HG03135 (cell line): ENCODE measurements at regions not wholly inside any gene's neighbourhood (a gene's known extent, or its start where the extent isn't known, plus 50 kb on each side); places are given as distances from the start of the nearest gene placed in this dataset.
"Not testable (repeated sequence)": the region's sequence is repeated elsewhere in the genome, so short reads cannot be mapped to it uniquely, and the experiment has no call there.

Source experiments
- ATAC-seq: cut with Tn5 transposase; IDR thresholded peaks from one replicate; pipeline ENCODE4 v1.9.1; 2021; ENCODE audit warnings: mild to moderate bottlenecking, moderate library complexity; ENCODE audit not compliant: unreplicated experiment

DNA sequence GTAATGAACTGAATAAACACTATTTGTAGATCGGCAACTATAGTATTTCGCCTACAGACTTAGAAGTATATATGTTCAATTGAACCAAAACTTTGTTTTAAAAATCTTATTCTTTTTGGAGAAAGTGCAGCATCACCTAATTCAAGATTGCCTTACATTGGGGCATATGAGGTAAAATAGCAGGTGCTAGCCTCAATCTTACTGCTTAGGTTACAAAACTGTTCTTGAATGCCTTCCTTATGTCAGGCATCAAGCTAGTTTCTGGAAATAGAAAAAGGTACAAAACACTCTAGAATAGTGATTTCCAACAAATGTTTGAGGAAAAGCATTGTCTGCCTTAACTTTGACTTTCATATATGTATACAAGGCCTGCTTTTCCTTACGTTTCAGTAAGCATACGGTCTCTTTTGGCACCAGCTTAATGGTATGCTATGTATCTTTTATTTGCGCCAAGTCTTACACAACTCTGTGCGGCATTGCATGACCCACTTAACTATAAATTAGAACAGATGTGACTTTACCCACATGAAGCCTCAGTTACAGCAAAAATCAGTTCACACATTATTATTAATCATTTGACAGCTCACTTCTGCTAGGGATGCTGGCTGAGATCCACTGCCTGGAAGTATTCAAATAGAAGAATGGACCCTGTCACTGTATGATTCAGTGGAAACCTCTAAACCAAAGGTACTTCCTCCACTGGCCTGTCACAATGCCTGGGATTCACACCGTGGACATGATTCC, 174.1 kb downstream of the PRELID2 start:
- ATAC-seq = no peak

DNA sequence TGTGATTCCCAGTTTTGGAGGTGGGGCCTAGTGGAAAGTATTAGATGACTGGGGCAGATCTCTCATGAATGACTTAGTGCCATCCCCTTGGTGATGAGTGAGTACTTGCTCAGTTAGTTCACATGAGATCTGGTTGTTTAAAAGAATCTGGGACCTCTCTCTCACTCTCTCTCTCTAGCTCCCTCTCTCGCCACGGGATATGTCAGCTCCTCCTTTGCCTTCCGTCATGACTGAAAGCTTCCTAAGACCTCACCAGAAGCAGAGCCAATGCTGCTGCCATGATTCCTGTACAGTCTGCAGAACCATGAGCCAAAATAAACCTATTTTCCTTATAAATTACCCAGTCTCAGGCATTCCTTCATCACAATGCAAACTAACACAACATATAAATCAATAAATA, 176.7 kb downstream of the PRELID2 start:
- ATAC-seq = no peak

DNA sequence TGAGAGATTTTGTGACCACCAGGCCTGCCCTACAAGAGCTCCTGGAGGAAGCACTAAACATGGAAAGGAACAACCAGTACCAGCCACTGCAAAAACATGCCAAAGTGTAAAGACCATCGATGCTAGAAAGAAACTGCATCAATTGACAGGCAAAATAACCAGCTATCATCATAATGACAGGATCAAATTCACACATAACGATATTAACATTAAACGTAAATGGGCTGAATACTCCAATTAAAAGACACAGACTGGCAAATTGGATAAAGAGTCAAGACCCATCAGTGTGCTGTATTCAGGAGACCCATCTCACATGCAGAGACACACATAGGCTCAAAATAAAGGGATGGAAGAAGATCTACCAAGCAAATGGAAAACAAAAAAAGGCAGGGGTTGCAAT, 182.4 kb downstream of the PRELID2 start:
- ATAC-seq = not testable (repeated sequence)

DNA sequence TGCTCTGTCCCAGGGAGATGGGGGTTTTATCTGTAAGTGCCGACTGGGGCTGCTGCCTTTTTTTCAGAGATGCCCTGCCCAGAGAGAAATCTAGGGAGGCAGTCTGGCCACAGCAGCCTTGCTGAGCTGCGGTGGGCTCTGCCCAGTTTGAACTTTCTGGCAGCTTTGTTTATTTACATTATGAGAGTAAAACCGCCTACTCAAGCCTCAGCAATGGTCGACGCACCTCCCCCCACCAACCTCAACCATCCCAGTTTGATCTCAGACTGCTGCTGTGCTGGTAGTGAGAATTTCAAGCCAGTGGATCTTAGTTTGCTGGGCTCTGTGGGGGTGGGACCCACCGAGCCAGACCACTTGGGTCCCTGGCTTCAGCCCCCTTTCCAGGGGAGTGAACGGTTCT, 188.0 kb downstream of the PRELID2 start:
- ATAC-seq = not testable (repeated sequence)

DNA sequence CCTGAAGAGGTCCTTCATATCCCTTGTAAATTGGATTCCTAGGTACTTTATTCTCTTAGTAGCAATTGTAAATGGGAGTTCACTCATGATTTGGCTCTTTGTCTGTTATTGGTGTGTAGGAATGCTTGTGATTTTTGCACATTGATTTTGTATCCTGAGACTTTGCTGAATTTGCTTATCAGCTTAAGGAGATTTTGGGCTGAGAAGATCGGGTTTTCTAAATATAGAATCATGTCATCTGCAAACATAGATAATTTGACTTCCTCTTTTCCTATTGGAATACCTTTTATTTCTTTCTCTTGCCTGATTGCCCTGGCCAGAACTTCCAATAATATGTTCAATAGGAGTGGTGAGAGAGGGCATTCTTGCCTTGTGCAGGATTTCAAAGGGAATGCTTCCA, 191.9 kb downstream of the PRELID2 start:
- not testable (repeated sequence) for ATAC-seq

DNA sequence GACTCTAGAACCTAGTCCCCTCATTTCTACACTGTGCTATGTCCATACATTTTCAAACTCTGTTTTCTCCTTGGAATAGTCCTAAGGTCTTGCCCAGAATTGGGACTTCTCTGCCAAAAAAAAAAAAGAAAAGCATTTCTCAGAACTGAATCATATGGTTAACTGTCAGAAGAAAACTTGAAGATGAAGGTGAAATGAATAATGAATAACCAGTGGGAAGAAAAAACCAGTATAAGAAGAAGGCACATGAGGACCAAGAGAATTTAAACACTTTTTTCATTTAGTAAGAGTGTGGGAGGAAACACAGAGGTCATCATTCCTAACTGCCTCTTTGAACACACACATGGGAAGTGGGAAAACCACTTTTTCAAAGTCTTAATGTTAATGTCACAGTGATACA, 197.7 kb downstream of the PRELID2 start:
- ATAC-seq = no peak

DNA sequence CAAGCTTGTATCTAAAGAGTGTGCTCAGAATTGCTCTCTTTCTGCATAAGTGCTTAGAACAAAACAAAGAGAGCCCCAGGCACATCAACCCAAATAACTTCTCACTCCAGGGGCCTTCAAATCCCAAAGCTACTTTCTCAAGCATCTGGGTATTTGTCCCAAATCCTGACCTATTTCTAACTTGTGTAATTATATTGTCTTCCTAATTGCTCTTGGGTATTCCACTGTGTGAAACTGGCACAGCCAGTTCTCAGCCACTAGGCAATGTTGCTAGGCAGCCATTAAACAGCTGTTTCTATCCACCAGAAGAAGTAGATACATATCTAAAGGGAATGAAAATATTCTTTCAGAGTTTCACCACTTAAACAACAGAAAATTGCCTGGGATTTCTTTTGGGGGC, 198.8 kb downstream of the PRELID2 start:
- ATAC-seq = no peak

DNA sequence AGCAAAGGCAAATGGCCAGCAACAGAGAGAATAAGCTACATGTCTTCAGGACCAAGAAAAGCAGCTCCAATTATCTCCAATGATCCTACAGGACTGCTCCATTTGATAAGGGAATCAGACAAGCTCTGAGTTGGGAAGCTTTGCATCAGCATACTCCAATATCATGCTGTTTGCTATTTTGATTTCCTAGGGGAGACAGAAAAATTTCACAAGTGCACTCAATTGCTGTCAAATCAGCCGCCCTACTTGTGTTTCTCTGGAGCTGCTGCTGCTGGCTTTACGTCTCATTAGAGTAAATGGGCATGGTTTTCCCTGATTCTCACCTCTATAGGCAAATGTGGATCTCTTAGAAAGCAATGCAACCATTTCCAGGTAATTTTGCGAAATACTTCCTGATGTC, 201.7 kb downstream of the PRELID2 start:
- no peak for ATAC-seq

DNA sequence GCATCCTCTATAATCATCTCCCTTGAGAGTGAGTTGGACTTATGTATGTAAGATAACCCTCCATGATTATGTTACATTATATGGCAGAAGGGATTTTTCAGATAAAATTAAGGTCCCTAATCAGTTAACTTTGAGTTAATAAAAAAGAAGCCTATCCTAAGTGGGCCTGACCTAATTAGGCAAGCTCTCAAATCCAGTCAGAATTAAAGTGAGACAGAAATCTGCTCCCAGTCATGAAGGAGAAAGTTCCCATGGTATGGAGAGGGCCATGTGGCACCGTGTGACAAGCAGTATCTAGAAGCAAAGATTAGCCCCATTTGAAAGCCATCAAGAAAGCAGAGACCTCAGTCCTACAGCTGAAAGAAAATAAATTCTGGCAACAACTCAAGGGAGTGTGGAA, 202.4 kb downstream of the PRELID2 start:
- no peak for ATAC-seq

DNA sequence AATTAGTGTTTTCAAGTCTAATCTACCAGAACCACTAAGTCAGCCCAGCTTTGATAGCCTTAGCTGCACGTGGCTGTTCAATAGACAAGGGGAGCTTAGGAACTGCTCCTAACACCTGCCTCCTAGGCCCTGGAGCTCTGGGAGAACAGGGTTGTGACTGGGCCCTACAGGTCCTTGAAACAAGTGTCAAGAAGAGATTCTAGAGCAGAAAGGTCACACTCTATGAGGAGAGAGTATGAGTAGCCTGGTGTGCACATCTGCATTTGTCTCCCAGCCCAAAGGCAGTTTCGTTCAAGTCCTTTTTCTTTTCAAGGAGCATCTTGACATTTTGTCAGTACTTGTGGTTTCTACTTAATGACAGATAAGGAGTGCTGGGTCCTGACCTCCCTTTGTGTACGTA, 206.1 kb downstream of the PRELID2 start:
- ATAC-seq = no peak

DNA sequence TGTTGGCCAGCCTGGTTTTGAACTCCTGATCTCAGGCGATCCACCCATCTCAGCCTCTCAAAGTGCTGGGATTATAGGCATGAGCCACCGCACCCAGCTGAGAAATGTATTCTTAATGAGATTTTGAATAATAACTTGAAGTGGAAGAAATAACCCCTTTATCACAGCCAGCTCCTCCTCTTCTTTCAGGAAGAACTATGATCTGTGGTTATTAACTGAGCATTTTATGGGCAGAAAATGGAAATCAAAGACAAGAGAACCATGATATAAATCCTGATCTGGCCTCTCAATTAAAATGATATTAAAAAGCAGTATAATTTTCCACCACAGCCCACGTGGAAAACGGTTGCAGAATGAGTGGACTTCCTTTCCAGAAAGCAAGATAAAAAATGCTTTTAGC, 206.6 kb downstream of the PRELID2 start:
- ATAC-seq = no peak

DNA sequence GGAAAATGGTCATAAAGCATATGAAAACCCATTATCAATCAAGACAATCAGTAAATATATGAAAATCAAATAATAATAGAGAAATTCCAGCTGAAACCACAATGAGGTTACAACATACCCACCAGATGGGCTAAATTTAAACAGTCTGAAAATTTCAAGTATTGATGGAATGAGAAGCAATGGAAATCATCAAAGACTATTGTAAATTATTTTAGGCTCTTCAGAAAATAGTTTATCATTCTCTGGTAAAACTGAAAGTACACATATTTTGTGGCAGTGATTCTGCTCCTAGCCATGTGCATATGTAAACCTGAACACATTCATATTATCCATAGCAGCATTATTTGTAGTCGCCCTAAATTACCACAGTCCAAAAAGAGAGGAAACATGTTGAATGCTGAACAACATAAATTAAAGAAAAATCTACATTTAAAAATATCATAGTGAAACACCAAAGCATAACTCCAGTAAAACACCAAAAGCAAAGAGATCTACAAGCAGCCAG, 215.3 kb downstream of the PRELID2 start:
- ATAC-seq = no peak

DNA sequence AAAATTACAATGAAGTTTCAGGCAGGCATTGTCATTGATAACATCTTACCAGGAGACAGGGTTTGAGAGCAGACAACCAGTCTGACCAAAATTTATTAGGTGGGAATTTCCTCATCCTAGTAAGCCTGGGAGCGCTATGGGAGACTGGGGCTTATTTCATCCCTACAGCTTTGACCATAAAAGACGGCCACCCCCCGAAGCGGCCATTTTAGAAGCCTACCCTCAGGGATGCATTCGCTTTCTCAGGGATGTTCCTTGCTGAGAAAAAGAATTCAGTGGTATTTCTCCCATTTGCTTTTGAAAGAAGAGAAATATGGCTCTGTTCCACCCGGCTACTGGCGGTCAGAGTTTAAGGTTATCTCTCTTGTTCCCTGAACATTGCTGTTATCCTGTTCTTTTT, 218.4 kb downstream of the PRELID2 start:
- not testable (repeated sequence) for ATAC-seq

DNA sequence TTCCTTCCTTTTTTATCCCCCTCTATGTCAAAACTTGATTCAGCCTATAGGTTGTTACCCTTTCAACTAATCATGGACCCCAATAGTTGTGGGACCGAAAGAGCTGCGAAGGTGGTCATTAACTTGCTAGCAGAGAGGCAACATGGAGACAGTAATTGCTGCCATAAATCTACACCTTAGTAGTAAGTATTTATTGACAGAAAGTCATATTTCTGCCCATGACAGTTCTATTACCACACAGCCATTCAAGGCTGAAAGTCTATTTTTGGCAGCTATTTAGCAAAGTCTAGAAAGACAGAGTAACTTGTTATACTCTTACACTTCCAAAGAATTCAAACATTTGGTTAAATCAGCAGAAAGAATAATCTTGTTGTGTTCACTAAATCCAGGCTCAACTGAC, 236.2 kb downstream of the PRELID2 start:
- ATAC-seq = no peak

DNA sequence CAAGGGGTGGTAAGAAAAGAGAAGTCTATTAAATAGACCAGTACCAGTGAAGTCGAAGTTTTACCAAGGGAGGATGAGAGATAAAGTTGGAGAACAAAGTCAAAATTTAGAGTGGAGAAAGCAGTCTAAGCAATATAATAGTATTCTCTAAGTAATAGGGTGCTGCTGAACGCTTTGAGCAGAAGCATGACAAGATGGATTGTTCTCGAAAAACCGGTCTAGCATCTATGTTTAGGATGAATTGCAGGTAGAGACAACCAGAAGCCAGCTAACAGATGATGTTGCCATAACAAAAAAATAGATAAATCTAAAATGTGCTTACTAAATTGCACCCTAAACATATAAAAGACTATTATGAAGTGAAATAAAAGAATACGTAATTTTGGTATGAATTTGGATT, 237.0 kb downstream of the PRELID2 start:
- ATAC-seq = no peak

DNA sequence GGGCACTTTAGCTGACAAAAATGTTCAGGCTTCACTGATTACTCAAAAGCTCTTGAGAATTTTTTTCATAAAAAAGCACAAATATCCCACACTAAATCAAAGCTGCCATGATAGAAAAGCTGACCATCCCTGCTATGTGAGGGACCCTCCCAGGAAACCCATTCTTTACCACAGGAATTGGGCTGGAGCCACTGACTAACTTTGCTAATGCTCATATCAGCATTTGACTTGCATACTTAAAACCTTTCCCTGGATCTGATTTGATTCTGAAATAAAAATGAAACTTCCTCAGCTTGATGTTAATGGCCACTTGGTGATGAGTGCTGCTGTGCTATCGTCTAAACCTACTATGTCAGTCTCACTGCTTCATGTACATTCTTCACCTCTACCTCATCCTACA, 243.6 kb downstream of the PRELID2 start:
- no peak for ATAC-seq

DNA sequence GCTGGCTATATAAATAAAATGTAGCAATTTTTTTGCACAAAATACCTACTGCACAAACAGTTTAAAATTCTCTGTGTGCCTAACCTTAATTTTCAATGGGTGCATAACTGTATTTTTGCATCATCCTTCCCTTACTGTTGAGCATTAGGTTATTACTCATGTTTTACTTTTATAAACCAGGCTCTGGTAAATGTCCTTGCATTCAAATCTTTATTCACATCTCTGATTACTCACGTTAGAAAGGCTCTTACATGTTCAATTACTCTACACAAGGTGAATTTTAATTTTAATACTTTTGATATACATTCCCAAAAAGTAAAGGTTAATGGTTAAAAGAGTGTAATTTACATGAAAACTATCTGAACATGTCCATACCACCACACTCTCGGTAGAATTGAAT, 246.1 kb downstream of the PRELID2 start:
- ATAC-seq = no peak

DNA sequence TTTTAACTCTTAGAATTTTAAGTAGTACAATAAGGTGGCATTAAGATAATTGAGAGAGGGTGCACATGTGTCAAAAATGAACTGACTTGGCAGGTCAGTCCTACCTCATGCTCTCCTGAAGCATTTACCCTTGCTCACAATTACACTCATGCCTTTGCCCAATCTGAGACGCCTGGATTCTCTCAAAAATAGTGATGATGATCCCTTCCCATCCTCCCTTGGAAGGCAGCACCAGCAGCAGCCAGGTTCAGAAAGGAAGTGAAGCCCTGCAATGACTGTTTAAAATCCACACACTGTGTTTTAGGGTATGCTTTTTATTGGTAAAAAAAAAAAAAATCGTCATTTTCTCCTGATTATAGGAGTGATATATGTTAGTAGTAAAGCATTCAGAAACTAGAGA, 246.6 kb downstream of the PRELID2 start:
- ATAC-seq = no peak

DNA sequence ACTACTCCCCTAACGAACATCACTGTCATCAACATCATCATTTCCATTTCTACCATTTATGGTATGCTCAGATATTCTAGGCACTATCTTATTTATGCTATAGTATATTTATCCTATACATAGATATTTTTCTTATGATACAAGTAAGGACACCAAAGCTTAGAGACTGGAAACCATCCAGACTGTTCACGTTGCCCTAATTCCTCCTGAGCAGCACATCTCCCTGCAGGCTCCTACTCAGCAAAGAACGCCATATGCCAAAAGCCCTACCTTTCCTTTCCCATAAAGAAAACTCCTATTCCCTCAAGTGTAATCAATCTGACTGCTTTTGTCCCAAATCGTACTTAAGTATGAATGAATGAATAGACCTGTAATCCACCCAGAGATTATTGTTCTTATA, 247.0 kb downstream of the PRELID2 start:
- ATAC-seq = no peak

DNA sequence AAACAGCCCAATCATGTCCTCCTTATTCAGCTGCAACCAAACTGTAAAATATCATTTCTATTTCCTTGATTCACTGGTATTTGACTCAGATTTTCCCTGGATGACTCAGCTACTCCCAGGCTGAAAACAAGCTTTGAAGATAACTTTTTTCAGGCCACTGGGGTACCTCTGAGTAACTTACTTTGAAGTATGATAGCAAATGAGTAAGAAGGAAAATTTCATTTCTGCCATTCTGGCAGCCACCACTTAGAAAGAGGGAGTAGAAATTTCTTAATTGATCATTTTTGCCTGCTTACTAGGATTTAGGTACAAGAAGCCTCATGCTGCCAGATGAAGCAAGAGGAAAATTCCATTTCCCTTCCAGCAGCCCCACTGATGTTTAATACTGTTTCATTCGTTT, 247.4 kb downstream of the PRELID2 start:
- no peak for ATAC-seq

DNA sequence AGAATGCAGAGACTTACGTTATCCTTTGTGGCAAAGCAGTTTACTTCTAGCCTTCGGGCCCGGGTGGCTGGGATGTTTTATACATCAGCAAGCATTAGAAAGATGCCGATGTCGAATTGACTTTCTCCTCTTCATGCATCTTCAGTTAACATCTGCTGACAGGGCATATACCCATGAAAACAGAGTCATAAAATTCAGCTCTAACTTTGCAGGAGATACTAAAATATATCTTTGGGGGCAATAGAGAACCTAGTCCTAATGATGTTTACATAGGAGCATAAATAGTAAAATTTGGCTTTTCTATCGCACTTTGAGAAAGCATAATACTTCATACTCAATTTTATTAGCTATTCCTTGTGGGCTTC, 247.9 kb downstream of the PRELID2 start:
- ATAC-seq = no peak

DNA sequence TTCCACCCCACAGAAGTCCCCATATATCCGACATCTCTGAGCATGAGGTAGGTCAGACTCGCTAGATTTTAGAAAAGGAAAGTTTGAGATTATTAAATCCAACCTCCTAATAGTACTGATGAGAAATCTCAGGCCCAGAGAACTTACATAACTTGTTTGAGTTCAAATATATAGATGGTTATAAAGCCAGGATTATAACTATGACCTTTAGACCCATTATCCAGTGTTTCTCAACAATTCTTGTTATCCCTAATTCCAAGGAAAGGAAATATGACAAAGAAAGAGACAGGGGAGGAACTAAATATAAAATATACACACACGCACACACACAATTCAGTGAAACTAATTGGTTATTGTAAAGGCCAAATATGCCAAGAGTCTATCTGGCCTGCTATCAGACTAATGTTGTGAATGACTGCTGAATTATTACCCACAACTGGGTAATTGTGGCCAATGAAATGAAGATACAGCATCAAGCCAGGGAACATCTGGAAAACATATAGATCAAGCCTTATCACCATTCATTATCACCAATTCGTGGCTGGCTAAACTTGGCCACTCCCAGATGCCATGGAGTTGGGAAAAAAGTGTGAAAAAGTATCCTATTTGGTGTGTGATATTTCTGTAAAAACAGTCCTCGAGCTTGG, 248.4 kb downstream of the PRELID2 start:
- no peak for ATAC-seq
